HEK293 (cell line): ENCODE measurements at regions not wholly inside any gene's neighbourhood (a gene's known extent, or its start where the extent isn't known, plus 50 kb on each side); places are given as distances from the start of the nearest gene placed in this dataset.

Source experiments
- CTCF ChIP-seq: fragments of 450-650 bp; formaldehyde crosslinking; IDR thresholded peaks from 2 replicates; pipeline ENCODE4 v1.5.1; 2016; ENCODE audit warnings: missing biosample characterization, missing genetic modification characterization
- ZBTB10 ChIP-seq: fragments of 450-650 bp; formaldehyde crosslinking; IDR thresholded peaks from 2 replicates; pipeline ENCODE4 v1.5.1; 2016; ENCODE audit warnings: missing biosample characterization, missing genetic modification characterization
- ZBTB20 ChIP-seq: fragments of 450-650 bp; formaldehyde crosslinking; IDR thresholded peaks from 2 replicates; pipeline ENCODE4 v1.5.1; 2016; ENCODE audit warnings: missing biosample characterization, missing genetic modification characterization
- ZNF707 ChIP-seq: fragments of 450-650 bp; formaldehyde crosslinking; IDR thresholded peaks from 2 replicates; pipeline ENCODE4 v1.5.1; 2016; ENCODE audit warnings: missing biosample characterization, missing genetic modification characterization

GRCh38 chr5:3282841-3283240, 312.8 kb upstream of the IRX1 start:
- TF ChIP-seq CTCF (no peak), ZBTB10 (tag by site-specific recombination) (no peak), ZBTB20 (tag by site-specific recombination) (no peak), ZNF707 (tag by site-specific recombination) (no peak)
